G401 (cell line): ENCODE measurements at regions not wholly inside any gene's neighbourhood (a gene's known extent, or its start where the extent isn't known, plus 50 kb on each side); places are given as distances from the start of the nearest gene placed in this dataset.

Experiments
- DNase-seq: peaks from one replicate; pipeline ENCODE4 v3.0.0-alpha.2; 2015; ENCODE audit warnings: low spot score
- in situ Hi-C: cut with HindIII; loops from 2 replicates; pipeline ENCODE4 v1.10.0; 2016; ENCODE audit warnings: low sequenced_read_pairs, mixed read lengths

DNA sequence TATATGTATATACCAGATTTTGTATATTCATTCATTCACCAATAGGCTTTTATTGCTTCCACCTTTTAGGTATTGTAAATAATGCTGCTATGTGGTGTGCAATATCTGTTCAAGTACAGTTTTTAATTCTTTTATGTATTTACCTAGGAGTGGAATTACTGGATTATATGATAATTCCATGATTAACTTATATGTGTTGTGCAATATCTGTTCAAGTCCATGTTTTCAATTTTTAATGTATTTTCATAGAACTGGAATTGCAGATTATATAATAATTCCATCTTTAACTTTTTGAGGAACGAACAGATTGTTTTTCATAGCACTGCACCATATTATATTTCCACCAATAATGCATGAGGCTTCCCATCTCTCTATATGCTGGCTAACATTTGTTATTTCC is 50.6 kb upstream of the L3MBTL4 start:
- no peak for DNase-seq
- in situ Hi-C loops = no loop called here

DNA sequence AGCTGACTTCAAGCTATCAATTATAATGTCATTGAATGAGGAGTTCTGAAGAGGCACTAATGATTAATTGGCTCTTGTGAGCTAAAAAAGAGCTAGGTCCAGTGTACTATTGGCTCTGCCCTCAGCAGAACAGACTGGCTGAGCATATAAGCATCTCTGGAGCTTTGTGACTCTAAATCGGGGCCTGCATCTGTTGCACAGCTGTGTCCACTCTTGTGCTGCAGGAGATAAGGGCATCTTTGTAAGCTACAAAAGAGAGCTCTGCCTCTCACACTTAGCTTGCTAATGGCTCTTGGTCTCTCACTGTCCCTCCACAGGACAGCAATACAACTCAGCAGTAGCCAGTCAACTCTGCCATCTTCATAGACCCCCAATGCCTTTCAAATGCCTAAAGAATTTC is 61.5 kb upstream of the L3MBTL4 start:
- no peak for DNase-seq
- in situ Hi-C loops = no loop called here

DNA sequence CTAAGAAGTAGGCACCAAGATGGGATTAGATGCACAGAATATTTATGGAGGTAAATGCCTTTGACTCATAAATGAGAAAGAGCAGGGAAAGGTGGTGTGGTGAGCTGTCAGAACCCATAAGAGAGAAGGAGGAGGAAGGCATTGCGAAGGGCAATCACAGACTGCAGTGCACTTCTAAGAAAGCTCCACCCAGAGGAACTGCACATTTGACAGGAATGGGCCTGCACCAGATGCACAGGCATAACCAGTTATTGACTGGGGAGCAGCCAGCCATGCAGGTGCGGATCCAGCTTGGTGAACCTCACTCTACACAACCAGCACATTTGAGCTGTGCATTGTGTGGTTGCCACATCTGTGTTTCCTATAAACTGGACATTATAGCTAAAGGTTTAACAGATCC is 62.2 kb upstream of the L3MBTL4 start:
- in situ Hi-C loops = no loop called here
- DNase-seq = no peak

DNA sequence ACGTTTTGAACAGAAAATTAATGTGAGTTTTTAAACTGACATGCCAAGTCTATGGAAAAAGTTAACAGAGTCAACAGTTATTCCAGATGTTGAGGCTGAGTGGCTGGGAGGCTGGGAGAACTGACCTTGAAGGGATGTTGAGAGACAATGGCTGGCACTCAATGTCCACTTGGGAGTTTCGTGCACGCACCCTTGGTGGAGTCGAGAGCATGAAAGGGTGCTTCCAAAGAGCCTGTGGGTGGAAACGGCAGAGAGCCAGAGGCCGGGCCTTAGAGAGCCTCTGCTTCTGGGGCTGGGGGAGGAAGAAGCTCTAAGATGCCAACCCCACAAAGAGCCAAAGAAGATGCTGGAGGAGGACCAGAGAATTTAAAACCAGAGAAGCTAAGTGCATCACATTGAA is 63.4 kb upstream of the L3MBTL4 start:
- in situ Hi-C loops = no loop called here
- no peak for DNase-seq

DNA sequence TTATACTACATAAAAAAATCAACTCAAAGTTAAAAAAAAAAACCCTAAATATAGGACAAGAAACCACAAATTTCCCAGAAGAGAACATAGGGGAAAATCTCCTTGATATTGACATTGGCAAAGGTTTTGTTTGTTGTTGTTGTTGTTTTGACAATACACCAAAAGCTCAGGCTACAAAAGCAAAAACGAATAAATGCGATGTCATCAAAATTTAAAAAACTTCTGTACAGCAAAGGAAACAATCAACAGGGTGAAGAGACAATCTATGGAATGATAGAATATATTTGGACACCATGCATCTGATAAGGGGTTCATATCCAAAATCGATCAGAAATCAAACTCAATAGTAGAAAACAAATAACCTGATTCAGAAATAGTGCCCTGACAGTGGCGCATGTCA is 65.0 kb upstream of the L3MBTL4 start:
- in situ Hi-C loops = no loop called here
- no peak for DNase-seq

DNA sequence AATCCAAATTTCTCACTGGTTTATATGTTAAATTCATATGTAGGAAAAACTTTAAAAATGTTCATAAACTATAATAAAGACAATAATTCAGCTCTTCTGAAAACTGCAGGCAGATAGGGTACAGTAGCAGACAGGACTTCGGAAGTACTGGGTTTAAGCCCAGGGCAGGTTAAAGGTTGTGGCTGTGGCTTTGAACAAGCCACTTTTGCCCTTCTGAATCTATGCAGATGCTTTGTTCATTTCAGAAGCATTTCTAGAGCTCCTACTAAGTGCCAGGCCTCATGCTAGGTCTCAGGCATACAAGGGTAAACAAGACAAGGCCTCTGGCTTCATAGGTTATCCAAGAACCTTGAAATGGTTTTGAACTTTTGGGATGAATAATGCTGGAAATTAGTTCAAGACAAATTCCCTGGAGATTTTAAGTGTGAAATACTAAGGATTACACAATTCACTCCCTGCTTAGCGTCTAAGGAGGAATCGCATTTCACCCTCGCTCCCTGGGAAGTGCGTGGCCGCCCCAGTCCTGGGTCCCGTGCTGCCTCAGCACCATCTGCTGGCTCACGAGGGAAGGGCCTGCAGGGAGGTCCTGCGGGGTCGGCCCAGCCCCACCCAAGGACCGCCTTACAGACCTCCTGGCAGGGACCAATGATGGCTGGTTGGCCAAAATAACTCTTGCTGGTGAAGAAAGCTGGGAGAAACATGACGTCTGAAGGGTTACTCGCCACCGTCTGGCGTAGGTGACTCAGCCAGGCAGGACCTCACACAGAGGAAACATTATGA is 67.7 kb upstream of the L3MBTL4 start:
- in situ Hi-C loops = no loop called here
- no peak for DNase-seq

DNA sequence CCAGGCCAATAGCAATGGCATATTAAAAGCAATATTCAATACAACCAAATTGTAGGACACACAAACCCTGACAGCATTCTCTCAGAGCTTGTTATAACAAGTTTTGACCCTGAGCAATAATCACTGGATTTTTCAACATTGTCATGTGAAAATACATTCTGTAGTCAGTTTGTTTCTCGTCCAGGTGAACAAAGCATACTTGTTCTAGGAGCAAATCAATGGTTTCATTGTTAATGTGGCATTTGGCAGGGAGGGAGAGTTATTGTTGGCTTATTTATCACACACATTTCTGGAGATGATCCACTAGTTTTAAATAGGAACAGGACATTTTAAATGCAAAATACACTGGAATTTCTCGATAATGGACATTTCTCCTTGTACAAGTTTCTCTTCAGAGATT is 69.9 kb upstream of the L3MBTL4 start:
- no peak for DNase-seq
- in situ Hi-C loops = no loop called here

DNA sequence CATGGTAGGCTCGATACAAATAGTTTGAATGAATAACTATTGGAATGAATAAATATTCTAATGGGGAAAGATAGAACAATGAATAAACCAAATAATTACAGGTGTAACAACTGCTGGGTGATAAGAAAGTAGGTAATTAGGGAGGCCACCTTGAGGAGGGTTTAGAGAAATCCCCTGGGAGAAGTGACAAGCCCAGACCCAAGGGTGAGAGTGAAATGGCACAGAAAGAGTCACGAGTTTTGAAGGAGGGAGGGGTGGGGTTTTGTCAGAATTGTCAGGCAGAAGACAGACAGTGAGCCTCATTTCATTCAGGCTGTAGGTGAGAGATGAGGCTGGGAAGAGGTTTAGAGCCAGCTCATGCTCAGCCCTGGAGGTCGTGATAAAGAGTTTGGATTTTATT is 71.6 kb upstream of the L3MBTL4 start:
- DNase-seq = no peak
- in situ Hi-C loops = no loop called here

DNA sequence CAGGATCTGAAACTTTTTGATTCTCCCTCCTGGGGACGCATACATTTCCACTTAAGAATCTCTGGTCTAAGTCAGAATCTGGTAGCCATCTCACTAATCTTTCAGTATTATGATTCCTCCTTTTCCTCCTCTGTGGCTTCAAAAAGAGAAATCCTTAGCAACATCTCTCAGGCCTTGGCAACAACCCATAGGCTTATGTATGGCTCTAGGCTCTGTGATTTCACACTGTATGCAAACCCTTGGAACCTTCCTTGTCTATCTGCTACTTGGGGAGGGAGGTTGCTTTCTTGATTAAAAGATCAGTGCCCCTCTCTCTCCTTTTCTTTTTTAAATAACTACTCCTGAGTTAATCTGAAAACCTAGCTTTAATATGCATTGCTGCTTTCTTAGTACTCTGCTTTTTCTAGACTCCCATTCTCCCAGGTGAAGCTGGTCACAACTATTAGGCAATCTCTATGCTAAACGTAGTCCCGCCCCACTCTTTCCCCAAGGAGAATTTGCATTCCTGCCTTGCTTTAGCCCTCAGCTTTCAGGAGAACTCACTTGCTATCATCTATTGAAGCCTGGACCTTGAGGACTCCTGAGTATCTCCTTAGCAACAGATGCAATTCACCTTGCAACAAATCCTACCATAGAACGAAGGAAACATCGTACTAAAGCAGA is 72.2 kb upstream of the L3MBTL4 start:
- DNase-seq = no peak
- in situ Hi-C loops = no loop called here

DNA sequence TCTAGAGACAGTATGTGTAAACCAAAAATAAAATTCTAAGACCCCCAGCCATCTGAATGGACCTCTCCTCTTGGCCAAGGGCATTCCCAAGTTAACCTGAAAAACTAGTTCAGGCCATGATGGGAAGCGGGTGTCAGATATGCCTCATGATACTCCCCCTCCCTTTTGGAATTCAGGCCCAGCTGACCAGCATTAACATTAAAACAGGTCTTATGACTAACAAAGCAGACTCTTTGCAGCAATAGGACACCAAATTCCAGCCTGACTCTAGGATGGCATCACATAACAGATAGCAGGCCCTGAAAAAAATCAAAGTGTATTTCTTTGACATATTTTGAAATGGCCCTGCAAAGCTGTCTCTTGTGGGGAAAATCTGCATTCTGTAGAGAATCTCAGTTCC is 73.3 kb upstream of the L3MBTL4 start:
- in situ Hi-C loops = no loop called here
- DNase-seq = no peak

DNA sequence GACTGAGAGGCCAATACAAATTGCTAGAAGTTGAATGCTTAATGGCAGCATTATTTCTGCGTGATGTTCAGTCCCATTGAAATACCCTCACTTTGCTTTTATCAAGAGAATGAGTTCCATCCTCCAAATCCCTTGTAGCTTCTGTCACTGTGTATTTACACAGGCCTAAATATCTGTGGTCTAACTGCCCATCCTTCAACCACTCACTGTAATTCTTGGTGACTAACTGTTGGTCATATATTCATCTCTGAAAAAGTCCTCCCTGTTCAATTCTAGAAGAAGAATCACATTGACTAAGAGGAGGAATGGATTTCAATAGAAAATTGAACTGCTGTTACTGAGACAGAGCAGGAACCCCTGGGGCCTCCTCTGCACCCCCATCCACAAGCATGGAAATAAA is 74.2 kb upstream of the L3MBTL4 start:
- DNase-seq = no peak
- in situ Hi-C loops = no loop called here

DNA sequence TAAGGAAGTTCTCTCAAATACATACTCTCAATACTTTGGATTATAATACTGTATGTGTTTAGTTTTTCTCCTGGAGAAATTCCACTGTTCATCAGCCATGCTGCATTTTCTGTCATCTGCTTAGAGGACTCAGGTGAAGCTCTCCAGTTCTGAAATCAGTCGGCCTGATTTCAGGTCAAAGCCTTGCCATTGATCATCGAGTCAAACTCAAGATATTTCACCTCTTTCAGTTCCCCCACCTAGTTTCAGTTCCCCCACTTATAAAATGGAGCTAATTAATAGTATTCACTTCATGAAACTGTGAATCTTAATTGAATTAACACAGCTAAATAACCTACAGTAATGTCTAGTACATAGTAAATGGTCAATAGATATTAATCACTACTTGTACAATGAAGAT is 75.3 kb upstream of the L3MBTL4 start:
- no peak for DNase-seq
- in situ Hi-C loops = no loop called here

DNA sequence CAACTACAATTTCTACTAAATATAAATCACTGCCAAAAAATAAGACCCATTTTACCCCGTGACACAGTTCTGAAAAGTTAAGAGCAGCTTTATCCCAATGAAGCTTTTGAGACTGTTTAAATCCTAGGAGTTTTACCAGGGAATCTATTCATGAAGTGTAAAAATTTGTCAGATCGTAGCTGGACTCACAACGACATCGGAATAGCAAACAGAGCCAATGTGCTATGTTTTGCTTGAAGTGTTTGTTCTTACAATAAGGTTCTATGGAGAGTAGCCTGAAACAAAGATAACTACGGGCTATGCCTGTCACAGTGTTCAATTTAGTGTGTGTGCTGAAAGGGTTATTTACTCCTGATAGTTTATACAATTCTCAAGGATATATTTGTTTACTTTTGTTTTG is 78.5 kb upstream of the L3MBTL4 start:
- DNase-seq = no peak
- in situ Hi-C loops = no loop called here

DNA sequence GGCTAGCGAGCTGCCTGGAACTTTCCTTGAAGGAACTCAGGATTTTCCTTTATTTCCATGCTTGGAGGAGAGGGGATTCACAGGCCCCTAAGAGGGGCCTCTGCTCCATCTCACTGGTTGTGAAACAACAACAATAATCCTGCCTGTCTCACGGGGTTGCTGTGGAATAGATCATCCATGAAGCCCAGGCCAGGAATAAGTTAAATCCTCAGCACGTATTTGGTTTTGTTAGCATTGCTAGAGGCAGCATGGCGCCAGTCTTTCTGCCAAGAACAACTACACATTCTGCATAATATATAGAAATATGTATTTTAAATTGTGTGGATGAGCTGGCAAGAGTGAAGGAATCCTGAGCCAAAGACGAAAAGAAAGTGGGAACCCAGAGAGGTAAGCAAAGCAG is 80.8 kb upstream of the L3MBTL4 start:
- in situ Hi-C loops = no loop called here
- no peak for DNase-seq

DNA sequence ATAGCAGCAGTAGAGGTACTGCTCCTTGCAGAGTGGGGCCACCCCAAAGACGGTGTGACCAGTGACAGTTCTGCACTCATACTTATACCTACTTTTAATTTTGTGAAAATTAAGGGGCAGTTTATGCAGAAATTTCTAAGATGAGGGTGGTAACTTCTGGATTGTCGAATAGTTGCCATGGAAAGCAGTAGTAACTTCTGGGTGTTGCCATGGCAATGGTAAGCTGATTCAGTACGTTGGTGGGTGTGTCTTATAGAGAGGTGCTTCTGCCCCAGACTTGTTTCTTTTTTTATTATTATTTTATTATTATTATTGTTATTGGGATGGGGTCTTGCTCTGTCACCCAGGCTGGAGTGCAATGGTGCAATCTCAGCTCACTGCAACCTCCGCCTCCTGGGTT is 82.8 kb upstream of the L3MBTL4 start:
- in situ Hi-C loops = no loop called here
- no peak for DNase-seq

DNA sequence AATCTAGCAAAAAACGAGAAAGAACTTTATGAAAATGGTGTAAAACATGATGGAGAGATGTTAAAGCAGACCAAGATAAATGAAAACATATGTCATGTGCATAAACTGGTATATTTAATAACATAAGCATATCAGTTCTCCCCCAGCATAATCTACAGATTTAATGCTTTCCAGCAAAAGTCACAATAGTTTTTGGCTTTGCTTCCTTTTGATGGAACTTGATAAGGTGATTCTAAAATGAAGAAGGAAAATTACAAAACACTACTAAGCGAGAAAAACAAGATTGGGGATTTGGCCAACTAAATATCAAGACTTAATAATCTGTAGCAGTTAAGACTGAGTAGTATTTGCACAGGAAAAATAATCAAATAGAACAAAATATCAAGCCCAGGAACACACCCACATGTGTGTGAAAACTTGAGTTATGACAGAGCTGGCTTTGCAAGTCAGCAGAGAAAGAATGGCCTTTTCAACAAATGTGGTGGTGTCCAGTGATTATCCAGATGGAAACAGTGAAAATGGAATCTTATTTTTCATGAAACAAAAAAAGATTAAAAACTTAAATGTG is 83.7 kb upstream of the L3MBTL4 start:
- in situ Hi-C loops = no loop called here
- DNase-seq = no peak

DNA sequence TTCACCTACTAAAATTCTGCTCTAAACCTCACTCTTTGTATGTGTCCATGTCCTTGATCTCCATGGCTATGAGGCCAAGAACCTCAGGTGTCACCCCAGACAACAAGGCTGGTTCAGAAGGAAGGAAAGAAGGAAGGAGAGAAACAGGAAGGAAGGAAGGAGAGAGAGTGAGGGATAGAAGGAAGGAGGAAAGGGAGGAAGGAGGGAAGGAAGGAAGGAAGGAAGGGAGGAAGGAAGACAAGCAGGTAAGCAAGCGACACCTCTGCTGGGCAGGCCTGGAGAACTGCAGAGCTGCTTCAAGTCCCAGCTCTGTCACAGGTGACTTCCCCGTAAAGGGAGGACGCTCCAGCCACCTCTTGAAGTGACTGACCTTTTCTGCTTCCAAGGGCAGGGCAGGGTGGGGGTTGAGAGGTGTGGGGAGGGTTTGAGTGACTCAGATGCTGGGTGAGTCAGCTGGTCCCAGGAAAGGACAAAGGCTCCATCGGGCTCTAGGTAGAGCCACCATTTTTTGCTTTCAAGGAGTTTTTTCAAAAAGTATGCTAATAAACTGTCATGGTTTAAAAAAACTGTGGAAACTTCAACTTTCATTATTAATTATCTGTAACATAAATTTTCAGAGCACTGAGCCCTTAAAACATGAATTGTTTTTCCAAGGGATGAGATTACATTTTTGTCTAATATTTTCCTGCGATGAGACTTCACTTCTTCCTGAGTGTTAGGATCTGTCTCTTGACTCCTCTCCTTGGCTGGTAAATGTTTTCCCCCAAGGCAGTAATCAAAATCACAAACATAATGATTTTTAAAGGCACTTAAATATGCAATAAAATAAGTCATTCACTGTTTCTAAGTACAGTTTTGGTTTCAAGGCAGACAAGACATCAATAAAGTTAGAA is 90.1 kb upstream of the L3MBTL4 start:
- no peak for DNase-seq
- in situ Hi-C loops = no loop called here

DNA sequence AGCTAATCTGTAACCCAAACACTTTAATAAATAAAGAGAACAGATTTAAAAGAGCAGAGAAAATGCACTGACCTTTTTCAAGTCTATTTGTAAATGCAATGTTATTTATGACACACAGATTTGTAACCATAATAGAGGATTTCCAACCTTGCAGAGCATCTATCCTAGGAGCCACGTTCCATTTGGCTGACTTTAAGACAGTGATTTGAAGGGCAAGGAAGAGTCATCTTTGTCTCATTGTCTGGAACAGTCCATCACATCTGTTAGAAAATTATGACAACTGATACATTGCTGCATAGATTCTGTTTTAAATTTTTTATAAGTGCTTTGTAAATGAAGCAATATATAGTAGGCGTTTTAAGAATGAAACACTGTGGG is 90.8 kb upstream of the L3MBTL4 start:
- in situ Hi-C loops = no loop called here
- DNase-seq = no peak

DNA sequence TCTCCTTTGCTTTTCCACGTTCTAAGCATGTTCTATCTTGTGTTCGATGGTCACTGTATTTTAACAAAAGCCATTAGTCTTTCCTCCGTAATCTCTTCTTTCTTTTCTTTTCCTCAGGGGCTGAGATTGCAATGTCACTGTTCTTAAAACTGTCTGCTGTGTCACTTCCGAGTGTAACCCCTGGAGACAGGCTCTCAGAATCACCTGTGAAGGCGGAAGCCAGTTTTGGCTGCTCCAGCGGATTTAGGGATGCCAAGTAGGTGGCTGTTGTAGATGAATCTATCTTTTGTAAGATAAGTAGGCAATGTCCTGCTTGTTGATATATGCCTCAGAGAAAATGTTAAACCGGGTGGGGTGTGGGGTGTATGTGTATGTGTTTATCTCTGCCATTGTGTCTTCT is 94.7 kb upstream of the L3MBTL4 start:
- in situ Hi-C loops = no loop called here
- no peak for DNase-seq

DNA sequence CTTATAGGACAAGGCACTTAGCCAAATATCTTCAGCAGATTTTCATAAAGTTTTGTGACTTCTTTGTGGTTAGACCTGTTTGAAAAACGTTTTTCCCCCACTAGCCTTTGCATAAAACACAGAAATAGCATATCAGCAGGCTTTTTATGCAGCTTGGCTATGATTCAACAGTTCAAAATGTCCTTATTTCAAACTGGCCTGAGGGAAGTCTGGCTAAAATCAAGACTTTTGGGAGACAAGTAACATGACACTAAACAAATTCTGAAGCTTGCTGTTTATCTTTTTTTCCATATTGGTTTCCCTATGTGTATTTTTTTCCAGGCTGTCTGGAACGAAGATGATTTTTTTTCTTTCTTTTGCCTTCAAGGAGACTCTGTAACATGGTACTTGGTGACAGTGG is 95.1 kb upstream of the L3MBTL4 start:
- in situ Hi-C loops = no loop called here
- DNase-seq = peak; percentile 7
